ENCODE measurements at regions not wholly inside any gene's neighbourhood (a gene's known extent, or its start where the extent isn't known, plus 50 kb on each side); places are given as distances from the start of the nearest gene placed in this dataset.

DNA sequence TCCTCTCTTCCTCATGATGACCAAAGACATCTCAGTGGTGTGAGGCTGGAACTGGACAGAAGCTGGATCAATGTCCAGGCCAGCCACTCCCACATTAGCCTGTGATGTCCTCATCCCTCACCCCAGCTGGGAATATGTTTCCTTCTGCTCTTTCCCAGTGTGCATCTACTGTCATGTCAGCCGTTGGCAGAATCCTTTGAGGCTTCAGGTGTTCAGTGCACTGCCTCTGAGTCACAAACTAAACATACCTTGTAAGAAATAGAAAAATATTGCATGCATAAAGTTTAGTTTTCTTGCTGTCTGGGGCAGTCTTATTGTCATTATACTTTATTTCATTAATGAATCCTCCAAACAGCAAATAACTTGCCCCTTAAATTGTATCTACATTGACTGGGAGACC, 161.6 kb upstream of the RASGRP1 start:
- H3K79me1 ChIP-seq (ENCODE audit: low read depth, low read length), result no peaks in the 10 kb centered on the region
- H3K4ac ChIP-seq (ENCODE audit: low read length), result no peak overlapping the region
- no peak overlapping the region for H3K4me2 ChIP-seq (ENCODE audit: insufficient read depth, low read length, poor library complexity, severe bottlenecking)
- H3K4me1 ChIP-seq (ENCODE audit: control insufficient read depth in 2 of 2, insufficient read depth in 1 of 2, low read depth in 1 of 2, low read length in 2 of 2), result no peaks in the 10 kb centered on the region
- H3K9ac ChIP-seq (ENCODE audit: low read depth, low read length, poor library complexity), result no peak overlapping the region
- no peaks in the 10 kb centered on the region for H3K36me3 ChIP-seq (replicated peaks in 1 of 2; ENCODE audit: control insufficient read depth in 2 of 2, insufficient read depth in 2 of 2, low read length in 2 of 2)
- no peak overlapping the region for H2AK5ac ChIP-seq (ENCODE audit: low read depth, low read length)
- H2BK5ac ChIP-seq (ENCODE audit: low read length), result no peak overlapping the region
- no peak overlapping the region for H4K8ac ChIP-seq (ENCODE audit: low read depth, low read length)
- H2BK120ac ChIP-seq (ENCODE audit: low read depth, low read length), result no peak overlapping the region
- H2BK15ac ChIP-seq (ENCODE audit: low read length), result no peak overlapping the region
- no peak overlapping the region for H3K18ac ChIP-seq (ENCODE audit: low read length)
- WGBS, 2 donors (ENCODE audit: extremely low coverage in 2 of 2, insufficient read length in 2 of 2, insufficient replicate concordance in 1 of 2), result no CpG with 5 or more reads among the region's 1 CpG
- no peak overlapping the region for H2AFZ ChIP-seq (ENCODE audit: low read length)
- DNase-seq (ENCODE audit: low spot score), result no peak
- H3K9me3 ChIP-seq (replicated peaks in 1 of 2; ENCODE audit: control insufficient read depth in 2 of 2, insufficient read depth in 1 of 2, low read depth in 1 of 2, low read length in 2 of 2), result no peaks in the 10 kb centered on the region
- H3K27ac ChIP-seq (replicated peaks; ENCODE audit: low read length), result no peak overlapping the region
- no peak overlapping the region for H2BK12ac ChIP-seq (ENCODE audit: low read length)
- no peaks in the 10 kb centered on the region for H3K27me3 ChIP-seq (ENCODE audit: control insufficient read depth in 3 of 3, insufficient read depth in 3 of 3, low read depth in 1 of 3, low read length in 3 of 3)
- no peak overlapping the region for H3K14ac ChIP-seq (ENCODE audit: low read length)
- H3K4me3 ChIP-seq (ENCODE audit: low read length in 2 of 2), result no peak overlapping the region
- H4K91ac ChIP-seq (ENCODE audit: low read depth, low read length, poor library complexity), result no peak overlapping the region
- H3K23ac ChIP-seq (ENCODE audit: low read depth, low read length, poor library complexity), result no peak overlapping the region

GRCh38 chr15:38733331-38733730, 168.7 kb upstream of the RASGRP1 start:
- Histone ChIP-seq H4K91ac (ENCODE audit: low read depth, low read length, poor library complexity) (no peak overlapping the region), H3K4ac (ENCODE audit: low read length) (no peak overlapping the region), H3K4me2 (ENCODE audit: insufficient read depth, low read length, poor library complexity, severe bottlenecking) (no peak overlapping the region), H3K79me1 (ENCODE audit: low read depth, low read length) (no peaks in the 10 kb centered on the region), H3K27me3 (ENCODE audit: control insufficient read depth in 3 of 3, insufficient read depth in 3 of 3, low read depth in 1 of 3, low read length in 3 of 3) (no peaks in the 10 kb centered on the region), H3K14ac (ENCODE audit: low read length) (no peak overlapping the region), H3K9ac (ENCODE audit: low read depth, low read length, poor library complexity) (no peak overlapping the region), H2BK5ac (ENCODE audit: low read length) (no peak overlapping the region), H4K8ac (ENCODE audit: low read depth, low read length) (no peak overlapping the region), H2BK12ac (ENCODE audit: low read length) (no peak overlapping the region), H2AFZ (ENCODE audit: low read length) (no peak overlapping the region), H3K36me3 (replicated peaks in 1 of 2; ENCODE audit: control insufficient read depth in 2 of 2, insufficient read depth in 2 of 2, low read length in 2 of 2) (no peaks in the 10 kb centered on the region), H3K18ac (ENCODE audit: low read length) (no peak overlapping the region), H2BK15ac (ENCODE audit: low read length) (no peak overlapping the region), H3K9me3 (replicated peaks in 1 of 2; ENCODE audit: control insufficient read depth in 2 of 2, insufficient read depth in 1 of 2, low read depth in 1 of 2, low read length in 2 of 2) (no peaks in the 10 kb centered on the region), H2BK120ac (ENCODE audit: low read depth, low read length) (no peak overlapping the region), H3K27ac (replicated peaks; ENCODE audit: low read length) (no peak overlapping the region), H2AK5ac (ENCODE audit: low read depth, low read length) (no peak overlapping the region), H3K4me3 (ENCODE audit: low read length in 2 of 2) (no peak overlapping the region), H3K23ac (ENCODE audit: low read depth, low read length, poor library complexity) (no peak overlapping the region), H3K4me1 (ENCODE audit: control insufficient read depth in 2 of 2, insufficient read depth in 1 of 2, low read depth in 1 of 2, low read length in 2 of 2) (peaks cover 0 to 3% of the 10 kb centered on the region in 2 donors)
- no peak for DNase-seq (ENCODE audit: low spot score)

DNA sequence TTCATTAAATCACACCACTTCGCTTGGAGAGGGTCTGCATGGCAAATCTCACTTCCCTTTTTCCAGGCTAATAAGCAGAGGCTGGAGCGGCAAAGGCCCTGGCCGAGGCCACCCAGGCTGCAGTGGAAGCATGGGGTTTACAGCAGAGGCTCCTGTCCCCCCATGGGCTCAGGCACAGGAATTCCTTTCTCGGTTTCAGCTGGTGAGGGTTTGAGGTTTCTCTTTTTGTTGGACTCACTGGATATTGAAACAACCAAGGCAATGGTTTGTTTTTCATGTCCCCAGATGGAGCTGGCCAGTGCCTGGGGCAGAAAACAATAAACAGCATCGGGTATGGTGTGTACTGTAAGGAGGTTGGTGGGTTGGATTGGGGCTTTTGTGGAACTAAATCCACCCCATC, 175.6 kb upstream of the RASGRP1 start:
- WGBS, 2 donors (ENCODE audit: extremely low coverage in 2 of 2, insufficient read length in 2 of 2, insufficient replicate concordance in 1 of 2), result no CpG with 5 or more reads among the region's 5 CpGs
- no peak for DNase-seq (ENCODE audit: low spot score)

DNA sequence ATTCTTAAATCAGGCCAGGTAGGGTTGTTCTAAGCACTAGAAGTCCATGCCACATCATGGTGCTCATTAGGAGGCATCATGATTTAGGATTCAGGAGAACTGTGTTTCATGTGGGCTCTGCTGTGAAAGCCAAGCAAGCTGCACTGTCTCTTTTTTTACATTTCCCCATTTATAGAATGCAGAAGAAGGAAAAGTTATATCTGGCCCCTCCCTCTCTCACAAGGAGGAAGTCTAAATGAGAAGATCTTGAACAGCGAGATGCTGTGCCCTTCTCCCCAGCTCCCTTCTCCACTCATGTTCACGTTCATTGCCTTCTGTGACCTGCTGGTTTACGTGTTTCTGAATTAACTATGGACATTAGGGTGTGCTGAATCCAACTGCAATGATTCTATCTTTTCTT, 178.5 kb upstream of the RASGRP1 start:
- no CpG with 5 or more reads among the region's 3 CpGs for WGBS, 2 donors (ENCODE audit: extremely low coverage in 2 of 2, insufficient read length in 2 of 2, insufficient replicate concordance in 1 of 2)
- no peak overlapping the region for H3K4me2 ChIP-seq (ENCODE audit: insufficient read depth, low read length, poor library complexity, severe bottlenecking)
- no peak overlapping the region for H3K14ac ChIP-seq (ENCODE audit: low read length)

More for the DNA sequence above, 175.6 kb upstream of the RASGRP1 start:
- no peak overlapping the region for H3K18ac ChIP-seq (ENCODE audit: low read length)
- no peak overlapping the region for H4K91ac ChIP-seq (ENCODE audit: low read depth, low read length, poor library complexity)
- H4K8ac ChIP-seq (ENCODE audit: low read depth, low read length), result no peak overlapping the region
- H3K27me3 ChIP-seq (ENCODE audit: control insufficient read depth in 3 of 3, insufficient read depth in 3 of 3, low read depth in 1 of 3, low read length in 3 of 3), result no peaks in the 10 kb centered on the region
- no peaks in the 10 kb centered on the region for H3K36me3 ChIP-seq (replicated peaks in 1 of 2; ENCODE audit: control insufficient read depth in 2 of 2, insufficient read depth in 2 of 2, low read length in 2 of 2)
- H3K4ac ChIP-seq (ENCODE audit: low read length), result no peak overlapping the region
- H2AK5ac ChIP-seq (ENCODE audit: low read depth, low read length), result no peak overlapping the region
- no peak overlapping the region for H2BK120ac ChIP-seq (ENCODE audit: low read depth, low read length)
- H2BK15ac ChIP-seq (ENCODE audit: low read length), result no peak overlapping the region
- no peaks in the 10 kb centered on the region for H3K79me1 ChIP-seq (ENCODE audit: low read depth, low read length)
- no peak overlapping the region for H3K4me2 ChIP-seq (ENCODE audit: insufficient read depth, low read length, poor library complexity, severe bottlenecking)
- H3K9ac ChIP-seq (ENCODE audit: low read depth, low read length, poor library complexity), result no peak overlapping the region
- no peaks in the 10 kb centered on the region for H3K9me3 ChIP-seq (replicated peaks in 1 of 2; ENCODE audit: control insufficient read depth in 2 of 2, insufficient read depth in 1 of 2, low read depth in 1 of 2, low read length in 2 of 2)
- H2BK12ac ChIP-seq (ENCODE audit: low read length), result no peak overlapping the region
- no peak overlapping the region for H3K23ac ChIP-seq (ENCODE audit: low read depth, low read length, poor library complexity)
- H2AFZ ChIP-seq (ENCODE audit: low read length), result no peak overlapping the region
- H3K27ac ChIP-seq (replicated peaks; ENCODE audit: low read length), result no peak overlapping the region
- H3K4me1 ChIP-seq (ENCODE audit: control insufficient read depth in 2 of 2, insufficient read depth in 1 of 2, low read depth in 1 of 2, low read length in 2 of 2), result peaks cover 0 to 3% of the 10 kb centered on the region in 2 donors
- no peak overlapping the region for H3K14ac ChIP-seq (ENCODE audit: low read length)
- H2BK5ac ChIP-seq (ENCODE audit: low read length), result no peak overlapping the region
- no peak overlapping the region for H3K4me3 ChIP-seq (ENCODE audit: low read length in 2 of 2)

More for the DNA sequence above, 178.5 kb upstream of the RASGRP1 start:
- H2BK5ac ChIP-seq (ENCODE audit: low read length), result no peak overlapping the region
- no peaks in the 10 kb centered on the region for H3K9me3 ChIP-seq (replicated peaks in 1 of 2; ENCODE audit: control insufficient read depth in 2 of 2, insufficient read depth in 1 of 2, low read depth in 1 of 2, low read length in 2 of 2)
- H4K91ac ChIP-seq (ENCODE audit: low read depth, low read length, poor library complexity), result no peak overlapping the region
- no peak overlapping the region for H3K18ac ChIP-seq (ENCODE audit: low read length)
- no peak overlapping the region for H2AK5ac ChIP-seq (ENCODE audit: low read depth, low read length)
- no peaks in the 10 kb centered on the region for H3K4me1 ChIP-seq (ENCODE audit: control insufficient read depth in 2 of 2, insufficient read depth in 1 of 2, low read depth in 1 of 2, low read length in 2 of 2)
- no peak overlapping the region for H3K23ac ChIP-seq (ENCODE audit: low read depth, low read length, poor library complexity)
- no peak overlapping the region for H2BK15ac ChIP-seq (ENCODE audit: low read length)
- H2BK120ac ChIP-seq (ENCODE audit: low read depth, low read length), result no peak overlapping the region
- H3K27ac ChIP-seq (replicated peaks; ENCODE audit: low read length), result no peak overlapping the region
- H3K79me1 ChIP-seq (ENCODE audit: low read depth, low read length), result no peaks in the 10 kb centered on the region
- no peaks in the 10 kb centered on the region for H3K36me3 ChIP-seq (replicated peaks in 1 of 2; ENCODE audit: control insufficient read depth in 2 of 2, insufficient read depth in 2 of 2, low read length in 2 of 2)
- H4K8ac ChIP-seq (ENCODE audit: low read depth, low read length), result no peak overlapping the region
- H2AFZ ChIP-seq (ENCODE audit: low read length), result no peak overlapping the region
- H2BK12ac ChIP-seq (ENCODE audit: low read length), result no peak overlapping the region
- DNase-seq (ENCODE audit: low spot score), result no peak
- no peak overlapping the region for H3K4ac ChIP-seq (ENCODE audit: low read length)
- no peak overlapping the region for H3K4me3 ChIP-seq (ENCODE audit: low read length in 2 of 2)
- no peaks in the 10 kb centered on the region for H3K27me3 ChIP-seq (ENCODE audit: control insufficient read depth in 3 of 3, insufficient read depth in 3 of 3, low read depth in 1 of 3, low read length in 3 of 3)
- H3K9ac ChIP-seq (ENCODE audit: low read depth, low read length, poor library complexity), result no peak overlapping the region

Measured in neuronal stem cell (in vitro differentiated cells).